ENCODE measurements at regions not wholly inside any gene's neighbourhood (a gene's known extent, or its start where the extent isn't known, plus 50 kb on each side); places are given as distances from the start of the nearest gene placed in this dataset.

DNA sequence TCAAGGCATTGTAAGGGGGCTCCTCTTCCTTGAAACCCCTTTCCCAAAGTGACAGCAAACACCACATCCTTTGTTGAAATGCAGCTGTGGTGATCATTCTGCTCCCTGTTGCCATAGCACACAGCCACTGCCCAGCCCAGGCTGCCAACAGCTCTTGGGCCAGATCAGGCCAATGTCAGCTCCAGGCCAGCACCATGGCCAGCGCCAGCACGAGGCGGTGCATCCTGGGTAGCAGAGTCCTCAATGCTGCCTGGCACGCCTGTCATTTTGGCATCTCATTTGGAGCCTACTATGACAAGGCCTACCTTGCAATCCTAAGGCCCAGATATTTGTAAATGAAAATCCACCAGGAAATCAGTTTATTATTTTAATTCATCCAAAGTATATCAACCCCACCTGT is 390.6 kb downstream of the DNAH5 start:
- TF ChIP-seq, protein P1, sequence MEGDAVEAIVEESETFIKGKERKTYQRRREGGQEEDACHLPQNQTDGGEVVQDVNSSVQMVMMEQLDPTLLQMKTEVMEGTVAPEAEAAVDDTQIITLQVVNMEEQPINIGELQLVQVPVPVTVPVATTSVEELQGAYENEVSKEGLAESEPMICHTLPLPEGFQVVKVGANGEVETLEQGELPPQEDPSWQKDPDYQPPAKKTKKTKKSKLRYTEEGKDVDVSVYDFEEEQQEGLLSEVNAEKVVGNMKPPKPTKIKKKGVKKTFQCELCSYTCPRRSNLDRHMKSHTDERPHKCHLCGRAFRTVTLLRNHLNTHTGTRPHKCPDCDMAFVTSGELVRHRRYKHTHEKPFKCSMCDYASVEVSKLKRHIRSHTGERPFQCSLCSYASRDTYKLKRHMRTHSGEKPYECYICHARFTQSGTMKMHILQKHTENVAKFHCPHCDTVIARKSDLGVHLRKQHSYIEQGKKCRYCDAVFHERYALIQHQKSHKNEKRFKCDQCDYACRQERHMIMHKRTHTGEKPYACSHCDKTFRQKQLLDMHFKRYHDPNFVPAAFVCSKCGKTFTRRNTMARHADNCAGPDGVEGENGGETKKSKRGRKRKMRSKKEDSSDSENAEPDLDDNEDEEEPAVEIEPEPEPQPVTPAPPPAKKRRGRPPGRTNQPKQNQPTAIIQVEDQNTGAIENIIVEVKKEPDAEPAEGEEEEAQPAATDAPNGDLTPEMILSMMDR (conservative IDR thresholded peaks at IDR 0.05; ENCODE audit: low read depth in 2 of 2): no peak
- no peak for TF ChIP-seq EZH2 (IDR thresholded peaks at IDR 0.05; ENCODE audit: low read depth, unreplicated experiment)
- TF ChIP-seq, protein P2, sequence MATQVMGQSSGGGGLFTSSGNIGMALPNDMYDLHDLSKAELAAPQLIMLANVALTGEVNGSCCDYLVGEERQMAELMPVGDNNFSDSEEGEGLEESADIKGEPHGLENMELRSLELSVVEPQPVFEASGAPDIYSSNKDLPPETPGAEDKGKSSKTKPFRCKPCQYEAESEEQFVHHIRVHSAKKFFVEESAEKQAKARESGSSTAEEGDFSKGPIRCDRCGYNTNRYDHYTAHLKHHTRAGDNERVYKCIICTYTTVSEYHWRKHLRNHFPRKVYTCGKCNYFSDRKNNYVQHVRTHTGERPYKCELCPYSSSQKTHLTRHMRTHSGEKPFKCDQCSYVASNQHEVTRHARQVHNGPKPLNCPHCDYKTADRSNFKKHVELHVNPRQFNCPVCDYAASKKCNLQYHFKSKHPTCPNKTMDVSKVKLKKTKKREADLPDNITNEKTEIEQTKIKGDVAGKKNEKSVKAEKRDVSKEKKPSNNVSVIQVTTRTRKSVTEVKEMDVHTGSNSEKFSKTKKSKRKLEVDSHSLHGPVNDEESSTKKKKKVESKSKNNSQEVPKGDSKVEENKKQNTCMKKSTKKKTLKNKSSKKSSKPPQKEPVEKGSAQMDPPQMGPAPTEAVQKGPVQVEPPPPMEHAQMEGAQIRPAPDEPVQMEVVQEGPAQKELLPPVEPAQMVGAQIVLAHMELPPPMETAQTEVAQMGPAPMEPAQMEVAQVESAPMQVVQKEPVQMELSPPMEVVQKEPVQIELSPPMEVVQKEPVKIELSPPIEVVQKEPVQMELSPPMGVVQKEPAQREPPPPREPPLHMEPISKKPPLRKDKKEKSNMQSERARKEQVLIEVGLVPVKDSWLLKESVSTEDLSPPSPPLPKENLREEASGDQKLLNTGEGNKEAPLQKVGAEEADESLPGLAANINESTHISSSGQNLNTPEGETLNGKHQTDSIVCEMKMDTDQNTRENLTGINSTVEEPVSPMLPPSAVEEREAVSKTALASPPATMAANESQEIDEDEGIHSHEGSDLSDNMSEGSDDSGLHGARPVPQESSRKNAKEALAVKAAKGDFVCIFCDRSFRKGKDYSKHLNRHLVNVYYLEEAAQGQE (IDR thresholded peaks at IDR 0.05; ENCODE audit: unreplicated experiment): peak; percentile 98
- TF ChIP-seq POLR2AphosphoS5 (IDR thresholded peaks at IDR 0.05; ENCODE audit: low read depth): no peak
- no peak for TF ChIP-seq JUNB (IDR thresholded peaks at IDR 0.05; ENCODE audit: unreplicated experiment)
- TF ChIP-seq CREB1 (CRISPR knock-in tag; IDR thresholded peaks at IDR 0.05; ENCODE audit: low read depth): no peak
- TF ChIP-seq ZNF331 (CRISPR knock-in tag; IDR thresholded peaks at IDR 0.05; ENCODE audit: low read depth): no peak
- TF ChIP-seq EZH2phosphoT487 (IDR thresholded peaks at IDR 0.05; ENCODE audit: unreplicated experiment): no peak
- TF ChIP-seq STAT1 (IDR thresholded peaks at IDR 0.05; ENCODE audit: unreplicated experiment): no peak
- no peak for TF ChIP-seq ZNF114 (CRISPR knock-in tag; IDR thresholded peaks at IDR 0.05)
- TF ChIP-seq, protein P3, sequence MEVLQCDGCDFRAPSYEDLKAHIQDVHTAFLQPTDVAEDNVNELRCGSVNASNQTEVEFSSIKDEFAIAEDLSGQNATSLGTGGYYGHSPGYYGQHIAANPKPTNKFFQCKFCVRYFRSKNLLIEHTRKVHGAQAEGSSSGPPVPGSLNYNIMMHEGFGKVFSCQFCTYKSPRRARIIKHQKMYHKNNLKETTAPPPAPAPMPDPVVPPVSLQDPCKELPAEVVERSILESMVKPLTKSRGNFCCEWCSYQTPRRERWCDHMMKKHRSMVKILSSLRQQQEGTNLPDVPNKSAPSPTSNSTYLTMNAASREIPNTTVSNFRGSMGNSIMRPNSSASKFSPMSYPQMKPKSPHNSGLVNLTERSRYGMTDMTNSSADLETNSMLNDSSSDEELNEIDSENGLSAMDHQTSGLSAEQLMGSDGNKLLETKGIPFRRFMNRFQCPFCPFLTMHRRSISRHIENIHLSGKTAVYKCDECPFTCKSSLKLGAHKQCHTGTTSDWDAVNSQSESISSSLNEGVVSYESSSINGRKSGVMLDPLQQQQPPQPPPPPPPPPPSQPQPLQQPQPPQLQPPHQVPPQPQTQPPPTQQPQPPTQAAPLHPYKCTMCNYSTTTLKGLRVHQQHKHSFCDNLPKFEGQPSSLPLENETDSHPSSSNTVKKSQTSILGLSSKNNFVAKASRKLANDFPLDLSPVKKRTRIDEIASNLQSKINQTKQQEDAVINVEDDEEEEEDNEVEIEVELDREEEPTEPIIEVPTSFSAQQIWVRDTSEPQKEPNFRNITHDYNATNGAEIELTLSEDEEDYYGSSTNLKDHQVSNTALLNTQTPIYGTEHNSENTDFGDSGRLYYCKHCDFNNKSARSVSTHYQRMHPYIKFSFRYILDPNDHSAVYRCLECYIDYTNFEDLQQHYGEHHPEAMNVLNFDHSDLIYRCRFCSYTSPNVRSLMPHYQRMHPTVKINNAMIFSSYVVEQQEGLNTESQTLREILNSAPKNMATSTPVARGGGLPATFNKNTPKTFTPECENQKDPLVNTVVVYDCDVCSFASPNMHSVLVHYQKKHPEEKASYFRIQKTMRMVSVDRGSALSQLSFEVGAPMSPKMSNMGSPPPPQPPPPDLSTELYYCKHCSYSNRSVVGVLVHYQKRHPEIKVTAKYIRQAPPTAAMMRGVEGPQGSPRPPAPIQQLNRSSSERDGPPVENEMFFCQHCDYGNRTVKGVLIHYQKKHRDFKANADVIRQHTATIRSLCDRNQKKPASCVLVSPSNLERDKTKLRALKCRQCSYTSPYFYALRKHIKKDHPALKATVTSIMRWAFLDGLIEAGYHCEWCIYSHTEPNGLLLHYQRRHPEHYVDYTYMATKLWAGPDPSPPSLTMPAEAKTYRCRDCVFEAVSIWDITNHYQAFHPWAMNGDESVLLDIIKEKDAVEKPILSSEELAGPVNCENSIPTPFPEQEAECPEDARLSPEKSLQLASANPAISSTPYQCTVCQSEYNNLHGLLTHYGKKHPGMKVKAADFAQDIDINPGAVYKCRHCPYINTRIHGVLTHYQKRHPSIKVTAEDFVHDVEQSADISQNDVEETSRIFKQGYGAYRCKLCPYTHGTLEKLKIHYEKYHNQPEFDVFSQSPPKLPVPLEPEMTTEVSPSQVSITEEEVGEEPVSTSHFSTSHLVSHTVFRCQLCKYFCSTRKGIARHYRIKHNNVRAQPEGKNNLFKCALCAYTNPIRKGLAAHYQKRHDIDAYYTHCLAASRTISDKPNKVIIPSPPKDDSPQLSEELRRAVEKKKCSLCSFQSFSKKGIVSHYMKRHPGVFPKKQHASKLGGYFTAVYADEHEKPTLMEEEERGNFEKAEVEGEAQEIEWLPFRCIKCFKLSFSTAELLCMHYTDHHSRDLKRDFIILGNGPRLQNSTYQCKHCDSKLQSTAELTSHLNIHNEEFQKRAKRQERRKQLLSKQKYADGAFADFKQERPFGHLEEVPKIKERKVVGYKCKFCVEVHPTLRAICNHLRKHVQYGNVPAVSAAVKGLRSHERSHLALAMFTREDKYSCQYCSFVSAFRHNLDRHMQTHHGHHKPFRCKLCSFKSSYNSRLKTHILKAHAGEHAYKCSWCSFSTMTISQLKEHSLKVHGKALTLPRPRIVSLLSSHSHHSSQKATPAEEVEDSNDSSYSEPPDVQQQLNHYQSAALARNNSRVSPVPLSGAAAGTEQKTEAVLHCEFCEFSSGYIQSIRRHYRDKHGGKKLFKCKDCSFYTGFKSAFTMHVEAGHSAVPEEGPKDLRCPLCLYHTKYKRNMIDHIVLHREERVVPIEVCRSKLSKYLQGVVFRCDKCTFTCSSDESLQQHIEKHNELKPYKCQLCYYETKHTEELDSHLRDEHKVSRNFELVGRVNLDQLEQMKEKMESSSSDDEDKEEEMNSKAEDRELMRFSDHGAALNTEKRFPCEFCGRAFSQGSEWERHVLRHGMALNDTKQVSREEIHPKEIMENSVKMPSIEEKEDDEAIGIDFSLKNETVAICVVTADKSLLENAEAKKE (CRISPR knock-in tag; IDR thresholded peaks at IDR 0.05): no peak

All from GM23338 (cell line).